C4-2B (cell line): ENCODE measurements at regions not wholly inside any gene's neighbourhood (a gene's known extent, or its start where the extent isn't known, plus 50 kb on each side); places are given as distances from the start of the nearest gene placed in this dataset.

Source experiments
- ZFX ChIP-seq: fragments of 450-650 bp; IDR thresholded peaks from 2 replicates; pipeline ENCODE4 v1.6.1; 2017
- TF ChIP-seq, protein P1 (sequence below): fragments of 450-650 bp; conservative IDR thresholded peaks from 2 replicates; pipeline ENCODE4 v1.5.1; 2017; ENCODE audit warnings: mild to moderate bottlenecking

DNA sequence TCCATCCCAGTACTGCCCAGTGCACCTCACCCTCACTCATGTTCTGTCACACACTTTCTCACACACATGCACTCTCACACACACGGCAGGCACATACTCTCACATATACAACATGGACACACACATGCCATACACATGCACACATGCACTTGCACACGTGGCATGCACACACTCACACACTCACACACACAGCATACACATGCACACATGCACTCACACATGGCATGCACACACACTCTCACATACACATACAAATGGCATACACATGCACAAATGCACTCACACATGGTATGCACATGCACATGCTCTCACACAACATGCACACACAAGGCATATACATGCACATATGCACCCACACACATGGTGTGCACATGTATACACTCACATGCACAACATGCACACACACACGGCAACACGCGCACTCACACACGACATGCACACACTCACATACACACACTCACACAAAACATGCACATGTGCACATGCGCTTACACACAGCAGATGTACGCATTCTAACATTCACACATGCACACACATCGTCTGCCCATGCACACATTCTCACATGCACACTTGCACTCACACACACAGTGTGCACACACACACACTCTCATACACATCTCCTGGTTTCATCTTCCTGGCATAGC, 131.7 kb upstream of the THBS2 start:
- TF ChIP-seq, protein P1, sequence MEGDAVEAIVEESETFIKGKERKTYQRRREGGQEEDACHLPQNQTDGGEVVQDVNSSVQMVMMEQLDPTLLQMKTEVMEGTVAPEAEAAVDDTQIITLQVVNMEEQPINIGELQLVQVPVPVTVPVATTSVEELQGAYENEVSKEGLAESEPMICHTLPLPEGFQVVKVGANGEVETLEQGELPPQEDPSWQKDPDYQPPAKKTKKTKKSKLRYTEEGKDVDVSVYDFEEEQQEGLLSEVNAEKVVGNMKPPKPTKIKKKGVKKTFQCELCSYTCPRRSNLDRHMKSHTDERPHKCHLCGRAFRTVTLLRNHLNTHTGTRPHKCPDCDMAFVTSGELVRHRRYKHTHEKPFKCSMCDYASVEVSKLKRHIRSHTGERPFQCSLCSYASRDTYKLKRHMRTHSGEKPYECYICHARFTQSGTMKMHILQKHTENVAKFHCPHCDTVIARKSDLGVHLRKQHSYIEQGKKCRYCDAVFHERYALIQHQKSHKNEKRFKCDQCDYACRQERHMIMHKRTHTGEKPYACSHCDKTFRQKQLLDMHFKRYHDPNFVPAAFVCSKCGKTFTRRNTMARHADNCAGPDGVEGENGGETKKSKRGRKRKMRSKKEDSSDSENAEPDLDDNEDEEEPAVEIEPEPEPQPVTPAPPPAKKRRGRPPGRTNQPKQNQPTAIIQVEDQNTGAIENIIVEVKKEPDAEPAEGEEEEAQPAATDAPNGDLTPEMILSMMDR: no peak
- no peak for TF ChIP-seq ZFX
